Neural cell (in vitro differentiated cells): ENCODE measurements at regions not wholly inside any gene's neighbourhood (a gene's known extent, or its start where the extent isn't known, plus 50 kb on each side); places are given as distances from the start of the nearest gene placed in this dataset.

Source experiments
- H2AFZ ChIP-seq: fragments of 200-600, 300-800 bp; sonication (generic), shearing (Covaris generic); 2 replicates; pipeline ENCODE4 v1.6.0; 2014; ENCODE audit warnings: low read depth, mild to moderate bottlenecking, antibody characterized with exemption, low read length, moderate library complexity
- H3F3A ChIP-seq: fragments of 200-600 bp; shearing (Covaris generic); 2 replicates; pipeline ENCODE4 v1.6.1; 2016; ENCODE audit warnings: mild to moderate bottlenecking, moderate library complexity, mixed read lengths, antibody characterized with exemption, low read length; ENCODE audit not compliant: insufficient read depth, poor library complexity, severe bottlenecking
- H3K27ac ChIP-seq: fragments of 200-600, 300-800 bp; sonication (generic), shearing (Covaris generic); 2 replicates; pipeline ENCODE4 v1.5.1; 2014; ENCODE audit warnings: mild to moderate bottlenecking, low read length, moderate library complexity
- H3K27me3 ChIP-seq: fragments of 300-800, 200-600 bp; sonication (generic), shearing (Covaris generic); 2 replicates; pipeline ENCODE4 v1.6.0; 2014; ENCODE audit warnings: mild to moderate bottlenecking, low read depth, low read length, moderate library complexity; ENCODE audit not compliant: insufficient read depth
- H3K36me3 ChIP-seq: fragments of 300-800, 200-600 bp; sonication (generic), shearing (Covaris generic); 2 replicates; pipeline ENCODE4 v1.5.1; 2014; ENCODE audit warnings: mild to moderate bottlenecking, antibody characterized with exemption, low read length, moderate library complexity; ENCODE audit not compliant: insufficient read depth
- H3K4me2 ChIP-seq: fragments of 300-800, 200-600 bp; sonication (generic), shearing (Covaris generic); 2 replicates; pipeline ENCODE4 v1.6.0; 2014; ENCODE audit warnings: mild to moderate bottlenecking, low read length
- H3K4me3 ChIP-seq: fragments of 300-800, 200-600 bp; sonication (generic), shearing (Covaris generic); 2 replicates; pipeline ENCODE4 v1.5.1; 2014; ENCODE audit warnings: mild to moderate bottlenecking, low read length, moderate library complexity
- H3K79me2 ChIP-seq: fragments of 200-600 bp; shearing (Covaris generic); replicated peaks from 2 replicates; pipeline ENCODE4 v1.6.0; 2014; ENCODE audit warnings: mild to moderate bottlenecking, low read length, moderate library complexity; ENCODE audit not compliant: insufficient read depth
- H3K9ac ChIP-seq: fragments of 300-800, 200-600 bp; sonication (generic), shearing (Covaris generic); 2 replicates; pipeline ENCODE4 v1.6.1; 2016; ENCODE audit warnings: mild to moderate bottlenecking, low read length, mixed read lengths
- H3K9me2 ChIP-seq: fragments of 200-600 bp; shearing (Covaris generic); 2 replicates; pipeline ENCODE4 v1.6.1; 2016; ENCODE audit warnings: mild to moderate bottlenecking, low read length, mixed read lengths; ENCODE audit not compliant: insufficient read depth
- H3K9me3 ChIP-seq: fragments of 200-600, 300-800 bp; sonication (generic), shearing (Covaris generic); 2 replicates; pipeline ENCODE4 v1.6.1; 2016; ENCODE audit warnings: mild to moderate bottlenecking, mixed run types, low read length, moderate library complexity, mixed read lengths
- H4K20me1 ChIP-seq: fragments of 200-600 bp; shearing (Covaris generic); 2 replicates; pipeline ENCODE4 v1.6.1; 2016; ENCODE audit warnings: mild to moderate bottlenecking, mixed run types; ENCODE audit not compliant: insufficient read depth
- CTCF ChIP-seq: fragments of 450-650 bp; IDR thresholded peaks from 2 replicates; pipeline ENCODE4 v1.5.1; 2014; ENCODE audit warnings: antibody characterized with exemption, mild to moderate bottlenecking, moderate library complexity; ENCODE audit not compliant: poor library complexity, severe bottlenecking
- EP300 ChIP-seq: fragments of 450-650 bp; conservative IDR thresholded peaks from 2 replicates; pipeline ENCODE4 v1.6.1; 2014; ENCODE audit warnings: antibody characterized with exemption, mild to moderate bottlenecking, moderate library complexity; ENCODE audit not compliant: poor library complexity, severe bottlenecking
- EZH2 ChIP-seq: fragments of 200-600, 300-800 bp; shearing (Covaris generic), sonication (generic); IDR thresholded peaks from 2 replicates; pipeline ENCODE4 v1.6.1; 2014; ENCODE audit warnings: antibody characterized with exemption, low read length, borderline replicate concordance, mild to moderate bottlenecking; ENCODE audit not compliant: insufficient read depth, poor library complexity, severe bottlenecking
- MXI1 ChIP-seq: fragments of 450-650 bp; conservative IDR thresholded peaks from 2 replicates; pipeline ENCODE4 v1.6.1; 2014; ENCODE audit warnings: antibody characterized with exemption, mild to moderate bottlenecking; ENCODE audit not compliant: poor library complexity, severe bottlenecking
- POLR2AphosphoS5 ChIP-seq: IDR thresholded peaks from 2 replicates; pipeline ENCODE4 v1.6.1; 2012
- RAD21 ChIP-seq: fragments of 450-650 bp; conservative IDR thresholded peaks from 2 replicates; pipeline ENCODE4 v1.6.1; 2014; ENCODE audit warnings: antibody characterized with exemption, mild to moderate bottlenecking, moderate library complexity
- REST ChIP-seq: IDR thresholded peaks from 2 replicates; pipeline ENCODE4 v1.6.1; 2012; ENCODE audit warnings: borderline replicate concordance
- SMC3 ChIP-seq: fragments of 450-650 bp; conservative IDR thresholded peaks from 2 replicates; pipeline ENCODE4 v1.6.1; 2014; ENCODE audit warnings: antibody characterized with exemption, mild to moderate bottlenecking, moderate library complexity; ENCODE audit not compliant: poor library complexity
- TAF1 ChIP-seq: IDR thresholded peaks from 2 replicates; pipeline ENCODE4 v1.6.1; 2012; ENCODE audit warnings: low read depth

GRCh38 chr14:103221781-103222358 lies 98.6 kb downstream of the TNFAIP2 start:
- peaks cover 19% of the 10 kb centered on the region for H3K27me3 ChIP-seq
- H3F3A ChIP-seq: no peaks in the 10 kb centered on the region
- no peaks in the 10 kb centered on the region for H4K20me1 ChIP-seq
- H3K9me2 ChIP-seq: no peaks in the 10 kb centered on the region
- TF ChIP-seq EZH2 (no peak), MXI1 (no peak), RAD21 (no peak), TAF1 (no peak), REST (no peak), CTCF (no peak), POLR2AphosphoS5 (no peak), EP300 (no peak), SMC3 (no peak)
- H3K36me3 ChIP-seq: no peaks in the 10 kb centered on the region
- no peak overlapping the region for H2AFZ ChIP-seq
- H3K79me2 ChIP-seq: no peaks in the 10 kb centered on the region
- no peaks in the 10 kb centered on the region for H3K9me3 ChIP-seq
- no peak overlapping the region for H3K4me2 ChIP-seq
- no peak overlapping the region for H3K27ac ChIP-seq
- H3K9ac ChIP-seq: no peak overlapping the region
- H3K4me3 ChIP-seq: no peak overlapping the region

- no peaks in the 10 kb centered on the region for H3K9me3 ChIP-seq
- H3K27ac ChIP-seq: no peak overlapping the region
- no peaks in the 10 kb centered on the region for H3K36me3 ChIP-seq
- no peak for TF ChIP-seq EZH2
- TF ChIP-seq REST: no peak
- TF ChIP-seq MXI1: no peak
- TF ChIP-seq TAF1: no peak
- TF ChIP-seq SMC3: no peak
- TF ChIP-seq RAD21: no peak
- no peak for TF ChIP-seq CTCF
- TF ChIP-seq POLR2AphosphoS5: no peak
- TF ChIP-seq EP300: no peak
- no peak overlapping the region for H2AFZ ChIP-seq
- no peaks in the 10 kb centered on the region for H4K20me1 ChIP-seq
- no peak overlapping the region for H3K4me2 ChIP-seq
- no peak overlapping the region for H3K9ac ChIP-seq
- H3F3A ChIP-seq: no peaks in the 10 kb centered on the region
- H3K79me2 ChIP-seq: no peaks in the 10 kb centered on the region
- no peak overlapping the region for H3K4me3 ChIP-seq
- H3K27me3 ChIP-seq: peaks cover 19% of the 10 kb centered on the region
- H3K9me2 ChIP-seq: no peaks in the 10 kb centered on the region
Measured at GRCh38 chr14:103223818-103224352, 100.6 kb downstream of the TNFAIP2 start.
